ENCODE measurements at regions not wholly inside any gene's neighbourhood (a gene's known extent, or its start where the extent isn't known, plus 50 kb on each side); places are given as distances from the start of the nearest gene placed in this dataset.

DNA sequence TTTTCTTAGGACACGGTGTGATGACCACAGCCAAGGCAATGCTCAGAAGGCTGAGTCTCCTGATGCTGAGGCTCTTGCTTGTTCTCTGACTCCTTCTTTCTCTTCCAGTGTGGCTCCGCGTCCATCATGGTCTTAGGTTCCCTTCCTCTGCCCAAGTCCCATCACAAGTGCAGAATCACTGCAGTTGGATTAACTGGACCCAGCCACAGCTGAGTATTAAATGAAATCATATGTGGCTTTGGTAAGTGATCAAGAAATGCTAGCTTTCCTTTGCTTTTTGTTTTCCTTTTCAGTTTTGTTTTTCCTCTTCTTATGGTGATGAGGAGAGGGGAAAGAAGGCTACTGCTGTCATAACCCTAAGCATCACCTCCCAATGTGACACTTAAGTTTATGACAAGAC, 375.8 kb downstream of the INSIG2 start (continued):
- TF ChIP-seq, protein P1, sequence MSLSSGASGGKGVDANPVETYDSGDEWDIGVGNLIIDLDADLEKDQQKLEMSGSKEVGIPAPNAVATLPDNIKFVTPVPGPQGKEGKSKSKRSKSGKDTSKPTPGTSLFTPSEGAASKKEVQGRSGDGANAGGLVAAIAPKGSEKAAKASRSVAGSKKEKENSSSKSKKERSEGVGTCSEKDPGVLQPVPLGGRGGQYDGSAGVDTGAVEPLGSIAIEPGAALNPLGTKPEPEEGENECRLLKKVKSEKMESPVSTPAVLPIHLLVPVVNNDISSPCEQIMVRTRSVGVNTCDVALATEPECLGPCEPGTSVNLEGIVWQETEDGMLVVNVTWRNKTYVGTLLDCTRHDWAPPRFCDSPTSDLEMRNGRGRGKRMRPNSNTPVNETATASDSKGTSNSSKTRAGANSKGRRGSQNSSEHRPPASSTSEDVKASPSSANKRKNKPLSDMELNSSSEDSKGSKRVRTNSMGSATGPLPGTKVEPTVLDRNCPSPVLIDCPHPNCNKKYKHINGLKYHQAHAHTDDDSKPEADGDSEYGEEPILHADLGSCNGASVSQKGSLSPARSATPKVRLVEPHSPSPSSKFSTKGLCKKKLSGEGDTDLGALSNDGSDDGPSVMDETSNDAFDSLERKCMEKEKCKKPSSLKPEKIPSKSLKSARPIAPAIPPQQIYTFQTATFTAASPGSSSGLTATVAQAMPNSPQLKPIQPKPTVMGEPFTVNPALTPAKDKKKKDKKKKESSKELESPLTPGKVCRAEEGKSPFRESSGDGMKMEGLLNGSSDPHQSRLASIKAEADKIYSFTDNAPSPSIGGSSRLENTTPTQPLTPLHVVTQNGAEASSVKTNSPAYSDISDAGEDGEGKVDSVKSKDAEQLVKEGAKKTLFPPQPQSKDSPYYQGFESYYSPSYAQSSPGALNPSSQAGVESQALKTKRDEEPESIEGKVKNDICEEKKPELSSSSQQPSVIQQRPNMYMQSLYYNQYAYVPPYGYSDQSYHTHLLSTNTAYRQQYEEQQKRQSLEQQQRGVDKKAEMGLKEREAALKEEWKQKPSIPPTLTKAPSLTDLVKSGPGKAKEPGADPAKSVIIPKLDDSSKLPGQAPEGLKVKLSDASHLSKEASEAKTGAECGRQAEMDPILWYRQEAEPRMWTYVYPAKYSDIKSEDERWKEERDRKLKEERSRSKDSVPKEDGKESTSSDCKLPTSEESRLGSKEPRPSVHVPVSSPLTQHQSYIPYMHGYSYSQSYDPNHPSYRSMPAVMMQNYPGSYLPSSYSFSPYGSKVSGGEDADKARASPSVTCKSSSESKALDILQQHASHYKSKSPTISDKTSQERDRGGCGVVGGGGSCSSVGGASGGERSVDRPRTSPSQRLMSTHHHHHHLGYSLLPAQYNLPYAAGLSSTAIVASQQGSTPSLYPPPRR (CRISPR knock-in tag; IDR thresholded peaks at IDR 0.05; ENCODE audit: borderline replicate concordance), result no peak
- TF ChIP-seq, protein P2, sequence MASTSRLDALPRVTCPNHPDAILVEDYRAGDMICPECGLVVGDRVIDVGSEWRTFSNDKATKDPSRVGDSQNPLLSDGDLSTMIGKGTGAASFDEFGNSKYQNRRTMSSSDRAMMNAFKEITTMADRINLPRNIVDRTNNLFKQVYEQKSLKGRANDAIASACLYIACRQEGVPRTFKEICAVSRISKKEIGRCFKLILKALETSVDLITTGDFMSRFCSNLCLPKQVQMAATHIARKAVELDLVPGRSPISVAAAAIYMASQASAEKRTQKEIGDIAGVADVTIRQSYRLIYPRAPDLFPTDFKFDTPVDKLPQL (IDR thresholded peaks at IDR 0.05; ENCODE audit: extremely low read depth, insufficient read length), result no peak
- no peak for TF ChIP-seq ZNF766 (CRISPR knock-in tag; conservative IDR thresholded peaks at IDR 0.05)
- TF ChIP-seq BCL6 (CRISPR knock-in tag; IDR thresholded peaks at IDR 0.05), result no peak
- TF ChIP-seq FOXJ2 (tag; IDR thresholded peaks at IDR 0.05), result no peak
- TF ChIP-seq, protein P3, sequence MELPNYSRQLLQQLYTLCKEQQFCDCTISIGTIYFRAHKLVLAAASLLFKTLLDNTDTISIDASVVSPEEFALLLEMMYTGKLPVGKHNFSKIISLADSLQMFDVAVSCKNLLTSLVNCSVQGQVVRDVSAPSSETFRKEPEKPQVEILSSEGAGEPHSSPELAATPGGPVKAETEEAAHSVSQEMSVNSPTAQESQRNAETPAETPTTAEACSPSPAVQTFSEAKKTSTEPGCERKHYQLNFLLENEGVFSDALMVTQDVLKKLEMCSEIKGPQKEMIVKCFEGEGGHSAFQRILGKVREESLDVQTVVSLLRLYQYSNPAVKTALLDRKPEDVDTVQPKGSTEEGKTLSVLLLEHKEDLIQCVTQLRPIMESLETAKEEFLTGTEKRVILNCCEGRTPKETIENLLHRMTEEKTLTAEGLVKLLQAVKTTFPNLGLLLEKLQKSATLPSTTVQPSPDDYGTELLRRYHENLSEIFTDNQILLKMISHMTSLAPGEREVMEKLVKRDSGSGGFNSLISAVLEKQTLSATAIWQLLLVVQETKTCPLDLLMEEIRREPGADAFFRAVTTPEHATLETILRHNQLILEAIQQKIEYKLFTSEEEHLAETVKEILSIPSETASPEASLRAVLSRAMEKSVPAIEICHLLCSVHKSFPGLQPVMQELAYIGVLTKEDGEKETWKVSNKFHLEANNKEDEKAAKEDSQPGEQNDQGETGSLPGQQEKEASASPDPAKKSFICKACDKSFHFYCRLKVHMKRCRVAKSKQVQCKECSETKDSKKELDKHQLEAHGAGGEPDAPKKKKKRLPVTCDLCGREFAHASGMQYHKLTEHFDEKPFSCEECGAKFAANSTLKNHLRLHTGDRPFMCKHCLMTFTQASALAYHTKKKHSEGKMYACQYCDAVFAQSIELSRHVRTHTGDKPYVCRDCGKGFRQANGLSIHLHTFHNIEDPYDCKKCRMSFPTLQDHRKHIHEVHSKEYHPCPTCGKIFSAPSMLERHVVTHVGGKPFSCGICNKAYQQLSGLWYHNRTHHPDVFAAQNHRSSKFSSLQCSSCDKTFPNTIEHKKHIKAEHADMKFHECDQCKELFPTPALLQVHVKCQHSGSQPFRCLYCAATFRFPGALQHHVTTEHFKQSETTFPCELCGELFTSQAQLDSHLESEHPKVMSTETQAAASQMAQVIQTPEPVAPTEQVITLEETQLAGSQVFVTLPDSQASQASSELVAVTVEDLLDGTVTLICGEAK (IDR thresholded peaks at IDR 0.05), result no peak
- TF ChIP-seq, protein P3 (CRISPR knock-in tag; IDR thresholded peaks at IDR 0.05), result no peak

Measured in K562 (cell line).